Keratinocyte (primary cell): ENCODE measurements at regions not wholly inside any gene's neighbourhood (a gene's known extent, or its start where the extent isn't known, plus 50 kb on each side); places are given as distances from the start of the nearest gene placed in this dataset.

ENCODE experiments used
- DNase-seq: peaks from one replicate; pipeline ENCODE4 v3.0.0-alpha.2; 2011; ENCODE audit warnings: low read depth, missing footprints, low spot score
- FAIRE-seq: peaks from 2 replicates; lab custom pipeline; 2011; peaks lifted over from hg19 to GRCh38; lab: Jason Lieb, UNC
- H2AFZ ChIP-seq: 2 replicates; pipeline ENCODE4 v1.6.0; 2012; ENCODE audit warnings: low read length, control low read depth, inconsistent platforms; ENCODE audit not compliant: control insufficient read depth
- H3K27ac ChIP-seq: 2 replicates; pipeline ENCODE4 v1.5.1; 2011; ENCODE audit warnings: low read length; ENCODE audit not compliant: control insufficient read depth, insufficient read depth
- H3K27me3 ChIP-seq: 3 replicates; pipeline ENCODE4 v1.6.0; 2011; ENCODE audit warnings: low read length; ENCODE audit not compliant: control insufficient read depth, insufficient read depth; ENCODE audit errors: extremely low read depth
- H3K36me3 ChIP-seq, 2 experiments: 2 replicates in 1 of 2; 3 replicates in 1 of 2; pipeline ENCODE4 v1.5.1; 2011; ENCODE audit warnings: low read length in 2 of 2, mild to moderate bottlenecking in 1 of 2; ENCODE audit not compliant: control insufficient read depth in 2 of 2, insufficient read depth in 2 of 2; ENCODE audit errors: extremely low read depth in 1 of 2
- H3K4me1 ChIP-seq: 3 replicates; pipeline ENCODE4 v1.5.1; 2011; ENCODE audit warnings: low read length; ENCODE audit not compliant: control insufficient read depth, insufficient read depth; ENCODE audit errors: extremely low read depth
- H3K4me2 ChIP-seq: 3 replicates; pipeline ENCODE4 v1.6.0; 2011; ENCODE audit warnings: low read depth, low read length; ENCODE audit not compliant: control insufficient read depth, insufficient read depth; ENCODE audit errors: extremely low read depth
- H3K4me3 ChIP-seq, 3 experiments: fragments of 200-600 bp in 1 of 3; sonication (generic) in 1 of 3; 2 replicates in 2 of 3; 3 replicates in 1 of 3; pipeline ENCODE4 v1.5.1; 2011 to 2016; ENCODE audit warnings: low read length in 3 of 3, mild to moderate bottlenecking in 3 of 3, control low read depth in 2 of 3, inconsistent platforms in 1 of 3, low read depth in 1 of 3, mixed read lengths in 1 of 3, mixed run types in 1 of 3, moderate library complexity in 1 of 3; ENCODE audit not compliant: control insufficient read depth in 2 of 3, insufficient read depth in 2 of 3; ENCODE audit errors: extremely low read depth in 1 of 3
- H3K79me2 ChIP-seq: 2 replicates; pipeline ENCODE4 v1.6.0; 2012; ENCODE audit warnings: low read length; ENCODE audit not compliant: control insufficient read depth, insufficient read depth
- H3K9ac ChIP-seq: 3 replicates; pipeline ENCODE4 v1.6.0; 2011; ENCODE audit warnings: low read length; ENCODE audit not compliant: control insufficient read depth, insufficient read depth; ENCODE audit errors: extremely low read depth
- H3K9me1 ChIP-seq: 3 replicates; pipeline ENCODE4 v1.6.0; 2011; ENCODE audit warnings: low read length; ENCODE audit not compliant: control insufficient read depth, insufficient read depth; ENCODE audit errors: extremely low read depth
- H3K9me3 ChIP-seq: 2 replicates; pipeline ENCODE4 v1.5.1; 2012; ENCODE audit warnings: low read depth, low read length; ENCODE audit not compliant: control insufficient read depth
- H4K20me1 ChIP-seq: 3 replicates; pipeline ENCODE4 v1.6.0; 2011; ENCODE audit warnings: low read length; ENCODE audit not compliant: control insufficient read depth, insufficient read depth; ENCODE audit errors: extremely low read depth
- CTCF ChIP-seq, 3 experiments: IDR thresholded peaks in 1 of 3; conservative IDR thresholded peaks in 1 of 3; optimal IDR thresholded peaks in 1 of 3; 2 replicates in 2 of 3; 3 replicates in 1 of 3; pipeline versions ENCODE3 to v1.5.1; 2011; ENCODE audit warnings: low read length in 3 of 3, mild to moderate bottlenecking in 3 of 3, moderate library complexity in 2 of 3, control low read depth in 1 of 3, inconsistent platforms in 1 of 3; ENCODE audit not compliant: insufficient read depth in 2 of 3; ENCODE audit errors: extremely low read depth in 1 of 3
- EZH2 ChIP-seq: IDR thresholded peaks from one replicate; pipeline ENCODE4 v1.6.1; 2012; ENCODE audit warnings: inconsistent platforms, mild to moderate bottlenecking, low read length, moderate library complexity
- dilution Hi-C: fragments of 300-500 bp; cut with MboI; formaldehyde crosslinking; loops from one replicate; pipeline ENCODE4 v1.7.0; 2020; ENCODE audit warnings: low sequenced_read_pairs; ENCODE audit not compliant: extremely low pct_ligation_motif_present

GRCh38 chr14:51188566-51189185, 51.4 kb upstream of the TMX1 start:
- TF ChIP-seq CTCF (optimal IDR thresholded peaks at IDR 0.05 in 1 of 3, IDR thresholded peaks at IDR 0.05 in 1 of 3, conservative IDR thresholded peaks at IDR 0.05 in 1 of 3; ENCODE audit: extremely low read depth in 1 of 3, insufficient read depth in 2 of 3, low read length in 3 of 3) (no peak), EZH2 (no peak)
- H3K27me3 ChIP-seq, result no peaks in the 10 kb centered on the region
- FAIRE-seq (no peak), DNase-seq (no peak)
- H2AFZ ChIP-seq, result no peak overlapping the region
- H3K4me3 ChIP-seq, result no peak overlapping the region
- H3K4me2 ChIP-seq, result no peak overlapping the region
- no peaks in the 10 kb centered on the region for H3K79me2 ChIP-seq
- H3K36me3 ChIP-seq, result no peaks in the 10 kb centered on the region
- H4K20me1 ChIP-seq, result no peaks in the 10 kb centered on the region
- H3K27ac ChIP-seq, result no peak overlapping the region
- H3K9me1 ChIP-seq, result no peaks in the 10 kb centered on the region
- no peaks in the 10 kb centered on the region for H3K4me1 ChIP-seq
- H3K9me3 ChIP-seq, result no peaks in the 10 kb centered on the region
- H3K9ac ChIP-seq, result no peak overlapping the region
- dilution Hi-C loops, result no loop called here

GRCh38 chr14:51189600-51190376, 50.3 kb upstream of the TMX1 start:
- H3K4me2 ChIP-seq, result no peak overlapping the region
- FAIRE-seq (no peak), DNase-seq (no peak)
- no peak for TF ChIP-seq CTCF (optimal IDR thresholded peaks at IDR 0.05 in 1 of 3, IDR thresholded peaks at IDR 0.05 in 1 of 3, conservative IDR thresholded peaks at IDR 0.05 in 1 of 3; ENCODE audit: extremely low read depth in 1 of 3, insufficient read depth in 2 of 3, low read length in 3 of 3)
- no peak for TF ChIP-seq EZH2
- no peak overlapping the region for H3K4me3 ChIP-seq
- no peak overlapping the region for H3K27ac ChIP-seq
- H3K9ac ChIP-seq, result no peak overlapping the region
- H3K4me1 ChIP-seq, result no peaks in the 10 kb centered on the region
- H3K27me3 ChIP-seq, result no peaks in the 10 kb centered on the region
- no peaks in the 10 kb centered on the region for H3K9me1 ChIP-seq
- dilution Hi-C loops, result no loop called here
- no peaks in the 10 kb centered on the region for H4K20me1 ChIP-seq
- no peaks in the 10 kb centered on the region for H3K9me3 ChIP-seq
- no peaks in the 10 kb centered on the region for H3K36me3 ChIP-seq
- H2AFZ ChIP-seq, result no peak overlapping the region
- no peaks in the 10 kb centered on the region for H3K79me2 ChIP-seq
